ENCODE measurements at regions not wholly inside any gene's neighbourhood (a gene's known extent, or its start where the extent isn't known, plus 50 kb on each side); places are given as distances from the start of the nearest gene placed in this dataset.

DNA sequence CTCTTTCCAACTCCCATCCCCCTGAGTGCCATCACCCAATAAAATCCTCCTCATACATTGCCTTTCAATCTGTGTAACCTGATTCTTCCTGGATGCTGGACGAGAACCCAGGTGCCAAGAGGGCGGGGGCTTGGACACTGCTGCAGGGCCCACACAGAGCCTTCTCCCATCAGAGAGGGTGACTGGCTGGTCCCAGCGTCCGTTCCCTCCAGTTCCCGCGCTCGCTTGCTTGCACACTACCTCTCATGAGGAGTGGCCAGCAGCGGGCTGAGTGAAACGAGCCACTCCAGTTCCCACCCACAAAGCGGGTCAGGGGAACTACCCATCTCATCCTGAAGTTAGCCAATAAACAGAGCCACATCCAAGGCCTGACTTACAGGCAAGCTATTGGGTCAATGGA is 602.6 kb upstream of the ADAMTS16 start:
- TF ChIP-seq, protein P1, sequence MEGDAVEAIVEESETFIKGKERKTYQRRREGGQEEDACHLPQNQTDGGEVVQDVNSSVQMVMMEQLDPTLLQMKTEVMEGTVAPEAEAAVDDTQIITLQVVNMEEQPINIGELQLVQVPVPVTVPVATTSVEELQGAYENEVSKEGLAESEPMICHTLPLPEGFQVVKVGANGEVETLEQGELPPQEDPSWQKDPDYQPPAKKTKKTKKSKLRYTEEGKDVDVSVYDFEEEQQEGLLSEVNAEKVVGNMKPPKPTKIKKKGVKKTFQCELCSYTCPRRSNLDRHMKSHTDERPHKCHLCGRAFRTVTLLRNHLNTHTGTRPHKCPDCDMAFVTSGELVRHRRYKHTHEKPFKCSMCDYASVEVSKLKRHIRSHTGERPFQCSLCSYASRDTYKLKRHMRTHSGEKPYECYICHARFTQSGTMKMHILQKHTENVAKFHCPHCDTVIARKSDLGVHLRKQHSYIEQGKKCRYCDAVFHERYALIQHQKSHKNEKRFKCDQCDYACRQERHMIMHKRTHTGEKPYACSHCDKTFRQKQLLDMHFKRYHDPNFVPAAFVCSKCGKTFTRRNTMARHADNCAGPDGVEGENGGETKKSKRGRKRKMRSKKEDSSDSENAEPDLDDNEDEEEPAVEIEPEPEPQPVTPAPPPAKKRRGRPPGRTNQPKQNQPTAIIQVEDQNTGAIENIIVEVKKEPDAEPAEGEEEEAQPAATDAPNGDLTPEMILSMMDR (IDR thresholded peaks at IDR 0.05; ENCODE audit: insufficient read depth, low read length, missing control alignments) = no peak
- DNase-seq (ENCODE audit: low read depth, low spot score) = no peak
- no peak overlapping the region for H3K4me3 ChIP-seq (ENCODE audit: low read depth, low read length)
- POLR2A ChIA-PET = no interaction called here
- CTCF ChIA-PET = no interaction called here

DNA sequence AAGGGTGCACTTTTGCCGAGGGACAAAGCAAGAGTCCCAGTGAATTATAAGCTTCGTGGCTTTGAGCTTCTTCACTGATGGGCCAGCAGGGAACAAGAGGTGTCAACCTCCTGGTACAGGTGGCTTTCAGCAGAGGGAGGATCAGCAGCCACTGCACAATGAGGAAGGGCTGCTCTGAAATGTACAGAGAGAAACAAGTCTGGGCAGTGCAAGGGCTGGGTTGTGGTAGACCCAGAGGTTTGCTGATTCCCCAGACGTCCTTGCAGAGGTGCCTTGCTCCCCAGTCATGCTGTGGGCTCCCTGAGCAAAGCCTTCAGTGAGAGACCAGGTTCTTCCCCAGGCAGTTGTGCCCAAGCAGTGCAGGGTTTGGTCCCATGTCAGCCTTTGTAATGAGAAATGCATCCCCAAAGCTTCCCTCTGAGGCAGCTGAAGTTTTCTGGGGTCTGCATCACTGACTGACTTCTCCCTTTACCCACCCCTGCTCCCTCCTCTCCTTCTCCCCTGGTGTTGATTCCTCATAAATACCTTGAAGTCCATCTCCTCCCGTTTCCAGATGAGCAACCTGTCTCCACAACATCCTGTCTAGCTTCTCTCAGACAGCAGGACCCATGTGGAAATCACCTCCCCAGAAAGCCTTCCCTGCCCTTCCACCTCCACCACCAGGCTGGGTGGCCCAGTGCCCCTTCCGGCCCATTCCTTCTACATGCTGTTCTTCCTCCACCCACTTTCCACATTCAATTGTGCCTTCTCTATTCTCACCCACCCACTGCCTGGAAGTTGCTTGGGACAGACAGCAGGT is 599.6 kb upstream of the ADAMTS16 start:
- ChIA-PET CTCF (no interaction called here), POLR2A (no interaction called here)
- TF ChIP-seq, protein P1 (IDR thresholded peaks at IDR 0.05; ENCODE audit: insufficient read depth, low read length, missing control alignments) = no peak
- DNase-seq (ENCODE audit: low read depth, low spot score) = no peak
- H3K4me3 ChIP-seq (ENCODE audit: low read depth, low read length) = no peak overlapping the region

DNA sequence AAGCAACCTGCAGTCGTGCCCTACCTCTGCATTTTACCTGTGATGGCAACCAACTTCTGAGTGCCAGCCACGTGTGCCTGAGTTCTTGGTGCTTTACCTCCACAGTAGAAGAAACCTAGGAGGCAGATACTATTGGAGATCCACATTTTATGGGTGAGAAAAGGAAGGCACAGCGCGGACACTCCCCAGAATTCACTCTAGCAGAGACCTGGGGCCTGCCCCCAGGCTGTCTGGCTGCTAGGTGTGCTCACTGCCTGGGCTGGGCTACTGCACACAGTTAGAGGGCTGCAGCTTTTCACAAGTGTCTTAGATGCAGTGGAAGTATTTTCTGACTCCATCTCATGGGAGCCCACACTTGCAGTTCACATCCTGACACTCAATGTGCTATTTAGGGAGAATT is 598.8 kb upstream of the ADAMTS16 start:
- DNase-seq (ENCODE audit: low read depth, low spot score) = no peak
- TF ChIP-seq, protein P1 (IDR thresholded peaks at IDR 0.05; ENCODE audit: insufficient read depth, low read length, missing control alignments) = no peak
- POLR2A ChIA-PET = no interaction called here
- CTCF ChIA-PET = no interaction called here
- no peak overlapping the region for H3K4me3 ChIP-seq (ENCODE audit: low read depth, low read length)

DNA sequence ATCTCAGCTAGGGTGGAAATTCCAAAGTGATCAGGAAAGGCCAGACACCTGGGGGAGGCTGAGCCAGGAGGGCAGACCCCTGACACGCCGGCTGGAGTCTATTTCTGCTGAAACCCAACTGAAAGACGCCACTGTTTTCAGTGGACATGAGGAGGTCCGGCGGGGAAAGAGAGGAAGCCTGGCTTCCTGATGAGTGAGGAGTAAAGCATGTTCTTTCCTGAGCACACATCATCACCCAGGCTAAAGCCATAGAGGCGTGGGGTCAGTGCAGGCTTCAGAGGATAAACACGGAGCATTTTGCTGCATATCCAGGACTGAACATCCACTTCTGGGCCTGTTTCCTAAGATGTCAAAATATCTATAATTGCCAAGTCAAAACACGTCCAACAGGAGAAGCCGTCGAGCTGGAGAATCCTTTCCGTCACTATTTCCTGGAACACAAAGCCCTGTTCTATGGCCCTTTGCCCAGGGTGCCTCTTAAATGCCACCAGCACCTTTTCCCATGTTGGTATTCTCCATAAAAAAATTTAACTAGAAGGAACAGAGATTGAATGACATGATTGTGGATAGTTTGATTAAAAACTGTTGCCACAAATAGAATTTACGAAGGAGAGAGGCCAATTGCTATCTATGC is 597.9 kb upstream of the ADAMTS16 start:
- DNase-seq (ENCODE audit: low read depth, low spot score) = no peak
- no peak overlapping the region for H3K4me3 ChIP-seq (ENCODE audit: low read depth, low read length)
- TF ChIP-seq, protein P1 (IDR thresholded peaks at IDR 0.05; ENCODE audit: insufficient read depth, low read length, missing control alignments) = no peak
- ChIA-PET POLR2A (no interaction called here), CTCF (no interaction called here)

DNA sequence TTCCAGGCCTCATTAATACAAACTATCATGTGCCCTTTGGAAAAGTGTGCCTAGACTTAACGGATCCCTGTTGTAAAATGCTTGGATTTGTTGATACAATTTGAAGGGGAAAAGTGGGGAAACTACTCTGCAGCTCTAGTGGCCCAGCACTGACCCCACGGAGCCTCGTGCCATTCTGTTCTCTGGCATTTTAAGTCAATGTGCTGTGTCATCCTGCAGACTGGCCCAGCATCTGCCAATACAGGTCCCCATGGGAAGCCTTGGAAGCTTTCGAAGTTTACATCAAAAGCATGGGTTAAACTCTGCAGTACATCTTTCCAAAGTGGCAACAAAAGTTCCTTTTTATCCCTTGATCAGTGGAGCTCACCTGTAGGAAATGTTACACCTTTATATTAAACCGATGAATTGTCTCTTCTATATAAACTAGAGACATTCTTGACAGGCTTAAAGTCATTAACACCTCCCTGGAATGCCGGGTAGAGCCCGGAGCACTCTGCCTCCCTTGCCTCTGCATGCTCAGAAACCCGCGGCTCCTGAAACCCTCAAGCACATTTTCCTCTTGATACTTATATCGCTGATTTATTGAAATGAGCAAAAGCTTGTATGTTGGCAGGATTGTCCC is 596.0 kb upstream of the ADAMTS16 start:
- ChIA-PET CTCF (no interaction called here), POLR2A (no interaction called here)
- no peak for DNase-seq (ENCODE audit: low read depth, low spot score)
- no peak overlapping the region for H3K4me3 ChIP-seq (ENCODE audit: low read depth, low read length)
- TF ChIP-seq, protein P1 (IDR thresholded peaks at IDR 0.05; ENCODE audit: insufficient read depth, low read length, missing control alignments) = no peak

DNA sequence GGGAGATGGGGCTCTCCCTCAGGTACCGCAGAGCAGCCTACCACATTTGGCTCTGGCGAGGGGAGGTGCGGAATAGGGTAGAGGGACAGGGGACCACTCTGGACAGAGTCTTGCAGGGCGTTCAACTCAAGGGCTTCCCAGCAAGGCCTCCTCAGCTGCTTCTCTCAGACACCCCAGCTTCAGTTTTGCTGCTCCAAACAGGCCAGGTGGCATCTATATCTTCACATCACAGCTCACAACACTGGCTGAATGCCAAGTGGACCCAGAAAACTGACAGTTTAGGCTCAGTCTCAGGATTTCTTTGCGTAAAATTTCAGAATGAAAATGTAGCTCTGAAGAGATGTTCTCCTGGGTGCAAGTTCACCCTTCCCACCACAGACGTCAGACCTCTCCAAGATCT is 592.6 kb upstream of the ADAMTS16 start:
- POLR2A ChIA-PET = no interaction called here
- CTCF ChIA-PET = no interaction called here

More for the DNA sequence above, 592.6 kb upstream of the ADAMTS16 start:
- no peak for DNase-seq (ENCODE audit: low read depth, low spot score)
- H3K4me3 ChIP-seq (ENCODE audit: low read depth, low read length) = no peak overlapping the region
- TF ChIP-seq, protein P1 (IDR thresholded peaks at IDR 0.05; ENCODE audit: insufficient read depth, low read length, missing control alignments) = no peak
